NAMALWA (cell line): ENCODE measurements at regions not wholly inside any gene's neighbourhood (a gene's known extent, or its start where the extent isn't known, plus 50 kb on each side); places are given as distances from the start of the nearest gene placed in this dataset.
"Not testable (repeated sequence)": the region's sequence is repeated elsewhere in the genome, so short reads cannot be mapped to it uniquely, and the experiment has no call there.

Experiments
- DNase-seq: peaks from one replicate; pipeline ENCODE4 v3.0.0-alpha.2; 2015; ENCODE audit warnings: low spot score

DNA sequence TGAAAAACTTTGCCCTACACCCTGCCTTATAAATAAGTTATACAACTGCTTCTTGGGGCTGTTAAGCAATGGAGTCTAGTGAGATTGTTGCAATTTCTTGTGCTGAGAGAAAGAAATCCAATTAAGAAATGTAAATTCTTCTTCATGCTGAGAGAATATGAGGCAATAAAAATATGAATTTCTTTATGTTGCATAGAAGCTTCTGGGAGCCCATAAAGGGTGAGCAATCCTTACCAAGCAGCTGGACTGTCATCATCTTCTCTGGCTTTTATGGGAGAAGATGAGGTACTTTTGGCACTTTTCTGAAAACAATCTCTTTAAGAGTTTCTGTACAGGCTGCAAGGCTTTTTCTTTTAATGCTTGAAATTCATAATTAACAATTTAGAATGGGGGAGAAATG lies 204.3 kb downstream of the DMRTA1 start:
- no peak for DNase-seq

DNA sequence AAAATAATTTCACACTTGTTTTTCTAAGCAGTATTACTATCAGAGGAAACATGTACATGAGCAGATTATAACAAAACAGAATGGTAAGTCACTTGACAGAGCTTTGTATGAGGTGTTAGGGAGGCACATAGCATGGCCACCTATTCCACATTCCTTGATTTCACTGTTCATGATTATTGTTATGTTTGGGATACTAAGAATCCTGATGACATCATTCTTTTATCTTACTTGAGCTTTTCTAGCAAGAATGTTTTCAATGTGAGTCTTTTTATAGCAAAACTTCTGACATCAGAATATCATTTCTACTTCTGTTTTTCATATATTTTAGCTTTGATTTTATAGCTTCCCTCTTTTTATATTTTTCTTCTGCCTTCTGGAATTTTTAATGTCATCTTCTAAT lies 208.2 kb downstream of the DMRTA1 start:
- DNase-seq = no peak

DNA sequence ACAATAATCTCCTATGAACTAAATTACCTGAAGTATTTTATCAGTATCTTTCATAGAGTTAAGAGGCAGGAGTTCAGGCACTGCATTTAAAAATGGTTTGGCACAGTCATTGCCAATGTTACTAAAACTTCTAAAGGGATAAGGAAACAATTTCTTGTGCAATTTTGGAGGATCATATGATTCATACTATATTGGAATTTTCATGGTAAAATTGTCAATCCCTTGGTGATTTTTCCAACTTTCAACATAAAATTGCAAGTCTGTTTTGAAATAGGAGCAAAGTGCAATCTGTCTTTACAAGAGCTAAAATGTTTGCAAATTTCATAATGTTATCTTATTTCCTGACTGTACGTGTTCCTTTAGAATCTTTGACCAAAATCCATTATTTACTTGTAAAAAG lies 211.1 kb downstream of the DMRTA1 start:
- no peak for DNase-seq

DNA sequence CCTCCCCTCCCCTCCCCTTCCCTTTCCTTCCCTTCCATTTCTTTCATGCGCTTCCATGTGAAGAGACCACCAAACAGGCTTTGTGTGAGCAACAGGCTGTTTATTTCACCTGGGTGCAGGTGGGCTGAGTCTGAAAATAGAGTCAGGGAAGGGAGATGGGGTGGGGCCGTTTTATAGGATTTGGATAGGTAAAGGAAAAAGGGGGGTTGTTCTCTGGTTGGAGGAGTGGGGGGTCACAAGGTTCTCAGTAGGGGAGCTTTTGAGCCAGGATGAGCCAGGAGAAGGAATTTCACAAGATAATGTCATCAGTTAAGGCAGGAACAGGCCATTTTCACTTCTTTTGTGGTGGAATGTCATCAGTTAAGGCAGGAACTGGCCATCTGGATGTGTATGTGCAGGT lies 211.9 kb downstream of the DMRTA1 start:
- not testable (repeated sequence) for DNase-seq

DNA sequence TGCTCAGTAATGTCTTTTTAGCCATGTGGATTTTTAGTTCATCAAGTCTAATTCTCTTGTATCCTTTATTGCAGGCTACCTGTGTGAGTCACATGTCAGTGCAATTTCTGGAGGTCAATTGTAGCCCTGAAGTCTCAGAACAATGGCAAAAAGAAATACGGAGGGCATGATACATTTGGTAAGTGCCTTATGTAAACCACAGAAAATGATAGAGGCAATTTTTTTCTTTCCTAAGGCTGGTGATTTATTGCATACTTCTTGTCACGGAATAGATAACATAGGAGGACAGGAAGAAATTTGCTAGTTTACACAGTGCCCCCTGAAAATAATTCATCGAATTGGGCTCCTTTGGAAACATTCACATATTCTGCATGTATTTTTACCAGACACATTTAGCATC lies 235.9 kb downstream of the DMRTA1 start:
- DNase-seq = no peak

DNA sequence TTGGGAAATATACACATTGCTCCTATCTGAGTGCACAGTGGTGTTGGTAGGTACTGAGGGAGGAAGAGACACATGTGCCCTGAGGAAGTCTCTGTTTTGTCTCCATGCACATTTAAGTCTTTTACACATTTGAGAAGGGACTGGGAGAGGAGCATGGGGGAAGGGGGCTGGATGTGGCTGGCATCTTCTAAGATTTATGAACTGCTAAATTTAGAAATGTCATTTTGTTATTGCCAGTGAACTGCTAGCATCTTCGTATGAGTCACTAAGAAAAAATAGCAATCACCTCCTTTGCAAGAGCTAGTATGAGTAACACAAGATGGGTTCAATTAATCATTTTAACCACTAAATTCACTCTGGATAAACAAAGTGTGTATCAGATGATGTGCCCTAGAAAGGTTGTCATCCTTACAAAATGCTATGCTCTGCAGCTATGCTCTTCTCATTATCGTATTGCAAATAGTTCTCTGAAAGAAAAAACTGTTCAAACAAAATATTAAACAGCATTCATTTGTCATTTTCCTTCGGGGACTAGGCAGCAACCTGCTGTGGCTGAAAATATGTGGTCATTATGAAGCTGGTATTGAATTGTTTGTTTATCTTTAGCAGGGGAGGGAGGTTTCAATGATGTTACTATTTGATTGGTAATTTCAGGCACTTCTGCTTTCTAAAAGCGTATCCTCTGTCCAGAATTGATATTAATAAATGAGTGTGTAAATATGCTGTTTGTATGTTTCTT lies 236.5 kb downstream of the DMRTA1 start:
- DNase-seq = no peak

DNA sequence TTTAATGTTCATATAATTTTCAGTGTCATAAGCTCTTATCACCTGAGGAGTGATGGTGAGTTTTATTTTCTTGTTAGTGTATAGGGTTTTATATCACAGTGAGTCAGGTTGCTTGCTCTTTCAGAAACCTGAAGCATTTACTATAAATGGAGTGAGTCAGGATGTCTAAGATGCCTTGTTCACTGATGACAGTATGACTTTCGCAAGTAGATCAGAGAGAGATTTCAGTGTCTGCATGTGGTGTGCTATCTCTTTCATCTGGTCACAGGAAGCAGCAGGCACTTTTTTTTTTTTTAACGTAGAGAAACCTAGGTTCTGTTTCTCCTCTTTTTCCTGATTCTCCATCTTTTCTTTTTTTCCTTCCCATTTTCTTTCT lies 237.1 kb downstream of the DMRTA1 start:
- DNase-seq = no peak

DNA sequence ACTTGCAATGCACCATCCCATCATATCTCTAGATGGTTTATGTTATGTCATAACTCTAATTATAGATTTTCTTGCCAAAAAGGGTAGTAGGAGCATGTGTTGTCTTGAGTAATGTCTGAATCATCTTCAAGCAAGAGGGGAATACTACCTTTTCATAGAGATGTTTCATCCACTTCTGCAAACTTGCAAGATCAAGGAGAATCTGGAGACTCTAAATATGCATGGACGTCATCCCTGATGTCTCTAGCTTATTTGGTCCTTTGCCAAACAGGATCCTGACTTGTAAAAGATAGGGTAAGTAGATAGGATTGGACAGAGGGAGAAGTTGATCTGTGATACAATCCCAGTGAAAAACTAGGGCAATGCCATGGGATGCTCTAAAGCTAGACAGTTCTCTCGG lies 246.5 kb downstream of the DMRTA1 start:
- DNase-seq = no peak

DNA sequence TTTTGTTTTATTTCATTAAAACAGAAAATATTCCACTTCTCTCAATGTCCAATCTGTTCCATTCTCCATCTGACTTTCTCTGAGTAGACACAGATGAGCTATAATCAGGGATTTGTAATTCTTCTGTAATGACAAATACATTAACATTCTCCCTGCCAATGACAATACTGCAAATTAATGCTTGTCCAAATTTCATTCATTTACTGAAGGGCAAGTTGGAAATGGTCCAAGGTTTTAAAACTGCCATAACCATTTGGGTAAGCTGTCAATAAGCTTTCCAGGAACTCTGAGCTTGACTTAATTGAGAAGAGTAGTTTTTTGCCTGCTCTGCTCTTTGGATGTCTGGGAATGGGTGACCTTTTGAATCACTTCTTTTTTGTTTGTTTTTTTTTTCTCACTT lies 253.5 kb downstream of the DMRTA1 start:
- no peak for DNase-seq

DNA sequence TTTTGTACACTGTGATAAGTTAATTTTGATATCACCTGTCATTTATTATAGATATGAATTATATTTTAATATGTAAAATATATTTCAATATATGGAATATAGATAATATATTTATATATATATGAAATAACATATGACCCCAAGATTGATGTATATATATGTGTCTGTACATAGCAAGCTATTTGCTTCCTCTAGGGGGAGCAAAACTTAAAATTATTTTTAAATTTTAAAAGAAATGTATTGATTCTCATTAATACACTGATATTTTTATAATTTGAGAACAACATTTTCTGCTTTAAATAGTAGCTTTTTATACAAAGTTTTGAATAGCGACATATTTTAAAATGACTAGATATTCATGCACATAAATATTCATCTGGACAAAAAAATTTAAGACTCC lies 272.0 kb downstream of the DMRTA1 start:
- DNase-seq = no peak

DNA sequence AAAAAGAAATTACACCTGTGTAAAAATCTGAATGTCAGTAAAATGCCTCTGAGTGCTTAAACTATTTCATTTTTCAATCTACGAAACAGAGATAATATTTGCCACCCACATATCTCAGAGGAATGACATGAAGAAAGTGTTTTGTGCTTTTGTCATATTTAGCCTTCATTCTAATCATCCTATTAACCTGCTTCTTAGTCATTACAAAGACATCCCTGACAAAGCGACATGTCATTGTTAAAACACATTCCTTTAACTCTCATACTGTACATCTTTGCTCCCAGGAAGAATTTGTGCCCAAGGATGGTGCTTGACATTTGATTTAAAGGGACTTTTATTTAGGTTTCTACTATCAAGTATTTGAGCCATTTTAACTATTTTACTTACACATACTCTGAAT lies 275.9 kb downstream of the DMRTA1 start:
- no peak for DNase-seq

DNA sequence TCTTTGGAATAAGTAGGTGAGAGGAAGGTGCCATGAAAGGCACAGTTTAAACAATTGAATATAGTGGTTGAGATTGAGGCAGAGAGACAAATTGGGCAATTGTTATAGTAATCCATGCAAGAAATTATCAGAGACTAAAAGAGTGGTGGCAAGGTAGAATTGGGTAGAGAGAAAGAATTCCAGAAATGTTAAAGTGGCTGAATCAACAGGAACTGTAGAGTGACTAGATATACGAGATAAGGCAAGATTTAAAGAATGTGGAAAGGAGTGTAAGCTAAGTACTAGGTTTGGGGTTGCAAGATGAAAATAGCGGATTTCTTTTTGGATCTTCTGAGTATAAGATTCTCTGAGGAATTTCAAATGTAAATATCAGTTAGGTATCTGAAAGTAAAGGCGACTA lies 285.2 kb downstream of the DMRTA1 start:
- no peak for DNase-seq

DNA sequence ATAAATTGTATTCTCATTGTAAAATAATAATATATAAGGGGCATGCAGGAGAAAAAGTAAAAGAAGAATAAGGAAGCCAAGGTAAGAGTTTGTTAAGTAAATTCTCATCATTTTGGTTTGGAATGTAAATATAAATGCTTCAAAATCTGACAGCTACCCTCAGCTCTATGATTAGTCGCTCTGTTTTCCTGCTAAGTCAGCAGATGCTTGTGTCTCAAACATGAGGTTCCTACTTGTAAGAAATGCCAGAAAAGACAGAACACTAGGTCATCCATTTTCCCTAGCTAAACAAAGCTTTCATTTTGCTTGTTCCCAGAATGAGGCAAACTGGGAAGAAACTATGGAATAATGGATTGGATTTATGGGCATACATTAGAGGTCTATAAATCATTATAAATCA lies 293.1 kb downstream of the DMRTA1 start:
- no peak for DNase-seq

DNA sequence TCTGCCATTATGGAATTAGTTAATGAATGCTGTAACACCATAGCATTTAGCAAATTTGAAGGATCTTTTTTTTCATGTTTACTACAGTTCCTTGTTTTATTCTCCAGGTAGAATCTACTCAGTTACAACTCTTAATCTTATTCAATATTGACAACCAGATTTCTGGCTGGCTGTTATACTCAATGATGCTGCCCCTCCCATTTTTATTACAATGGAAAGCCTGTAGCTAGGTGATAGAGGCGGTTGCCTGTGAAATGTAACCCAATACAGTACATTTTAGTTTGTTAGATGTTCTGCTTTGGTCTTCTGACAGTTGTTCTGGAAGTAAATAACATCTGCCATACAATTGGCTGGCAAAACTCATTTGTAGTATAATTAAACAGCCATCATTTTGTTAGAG lies 294.2 kb downstream of the DMRTA1 start:
- DNase-seq = no peak

DNA sequence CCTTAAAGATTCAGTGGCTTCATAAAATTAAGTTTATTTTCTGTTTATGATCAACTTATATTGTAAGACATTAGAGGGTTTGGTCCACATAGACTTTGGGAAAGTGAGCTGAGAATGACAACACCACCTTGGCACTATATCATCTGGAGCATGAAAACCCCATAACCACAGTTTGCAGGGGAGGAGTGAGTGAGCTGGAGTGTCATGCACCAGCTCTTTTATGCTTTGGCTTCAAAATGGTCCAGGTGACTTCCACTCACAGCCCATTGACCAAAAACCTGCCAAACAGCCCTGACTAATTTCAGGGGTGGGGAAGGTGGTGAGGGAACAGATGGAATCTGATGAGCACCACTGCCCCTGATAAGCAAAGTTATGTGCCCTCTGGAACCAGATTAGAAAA lies 295.8 kb downstream of the DMRTA1 start:
- DNase-seq = no peak

DNA sequence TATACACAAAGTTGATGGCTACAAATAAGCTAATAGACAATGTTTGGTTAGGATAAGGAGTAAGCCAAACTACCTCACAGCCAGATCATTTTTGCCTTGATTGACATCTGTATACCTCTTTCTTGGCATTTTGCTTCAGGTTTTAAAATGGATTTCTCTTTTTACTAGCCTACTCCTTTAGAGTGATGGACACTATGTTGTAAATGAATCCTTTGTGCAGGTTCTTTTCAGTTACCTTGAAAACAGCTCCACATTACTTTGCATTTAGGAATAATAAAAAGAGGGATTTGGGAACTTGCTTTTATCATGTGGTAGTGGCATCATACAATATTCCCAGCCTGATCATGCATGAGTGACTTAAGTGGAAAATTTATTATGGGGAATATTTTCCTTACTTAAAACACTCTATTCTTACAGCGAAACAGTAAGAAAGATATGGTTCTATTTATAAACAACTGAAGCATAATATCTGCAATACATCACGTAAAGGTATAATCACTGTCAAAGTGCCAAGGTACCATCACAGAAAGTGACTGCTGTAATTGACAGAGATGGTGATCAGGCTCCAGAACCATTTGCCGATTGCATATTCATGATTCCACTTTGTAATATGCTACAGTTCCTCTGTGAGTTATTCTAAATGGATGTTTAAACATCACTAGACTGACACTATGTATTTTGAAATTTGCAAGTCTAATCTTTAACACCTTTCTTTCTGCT lies 327.0 kb downstream of the DMRTA1 start:
- no peak for DNase-seq

DNA sequence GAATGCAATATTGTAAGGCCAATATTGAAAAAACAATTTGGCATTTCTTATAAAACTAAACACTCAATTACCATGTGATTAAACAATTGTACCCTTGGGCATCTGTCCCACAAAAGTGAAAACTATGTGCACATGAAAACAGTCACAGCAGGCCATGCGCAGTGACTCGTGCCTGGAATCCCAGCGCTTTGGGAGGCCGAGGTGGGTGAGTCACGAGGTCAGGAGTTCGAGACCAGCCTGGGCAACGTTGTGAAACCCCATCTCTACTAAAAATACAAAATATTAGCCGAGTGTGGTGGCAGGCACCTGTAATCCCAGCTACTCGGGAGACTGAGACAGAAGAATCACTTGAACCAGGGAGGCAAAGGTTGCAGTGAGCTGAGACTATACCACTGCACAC lies 343.7 kb downstream of the DMRTA1 start:
- DNase-seq = no peak

DNA sequence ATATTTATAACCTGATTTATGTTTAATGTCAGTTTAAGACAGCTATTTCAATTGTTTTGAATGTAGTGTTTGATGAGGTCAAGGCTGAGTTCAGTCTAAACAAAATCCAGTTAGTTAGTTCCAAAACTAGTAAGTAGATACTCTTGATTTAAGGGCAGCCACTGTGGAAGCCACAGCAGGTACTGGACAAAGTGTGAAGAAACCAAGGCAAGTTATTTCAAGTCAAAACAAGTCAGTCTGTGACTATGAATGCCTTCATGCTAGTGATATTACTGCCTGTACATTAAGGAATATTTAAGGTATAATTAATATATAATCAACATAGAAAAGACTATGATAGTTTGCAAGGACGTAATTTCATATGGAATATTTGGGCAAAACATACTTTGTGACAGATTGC lies 362.3 kb downstream of the DMRTA1 start:
- DNase-seq = no peak

DNA sequence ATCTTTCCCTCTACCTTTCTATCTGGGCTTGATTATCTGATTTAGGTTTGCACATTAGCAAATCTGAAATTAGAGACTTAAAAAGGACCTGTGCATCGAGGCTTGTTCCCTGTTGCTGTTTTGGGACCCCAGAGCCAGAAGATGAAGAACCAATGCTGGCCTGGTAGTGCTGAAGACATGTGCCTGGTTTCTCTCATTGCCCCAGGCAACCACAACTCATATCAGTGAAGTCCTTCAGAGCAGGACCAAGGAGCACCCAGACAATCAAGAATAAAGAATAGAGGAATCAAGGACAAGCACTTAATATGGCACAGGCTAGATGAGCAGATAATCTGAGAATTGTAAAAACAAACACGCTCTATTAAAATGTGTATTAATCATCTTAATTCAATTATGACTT lies 362.7 kb downstream of the DMRTA1 start:
- DNase-seq = no peak

DNA sequence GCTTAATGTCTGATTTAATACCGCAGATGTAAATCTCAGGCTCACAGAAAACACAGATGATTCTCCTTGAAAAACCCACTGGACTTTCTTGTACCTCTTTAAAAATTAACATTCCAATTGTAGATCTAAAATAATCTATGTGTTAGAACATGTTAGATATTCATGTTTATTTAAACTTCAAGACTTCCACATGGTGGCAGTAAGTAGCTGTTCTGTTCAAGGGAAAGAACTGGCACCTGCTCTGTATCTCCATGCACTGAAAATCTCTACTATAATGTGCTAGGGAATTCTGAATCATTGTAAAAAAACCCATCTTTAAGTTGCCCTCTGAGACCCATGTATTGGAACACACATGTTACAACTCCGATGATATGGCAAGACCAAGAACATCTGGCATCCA lies 366.9 kb downstream of the DMRTA1 start:
- DNase-seq = peak; percentile 37

DNA sequence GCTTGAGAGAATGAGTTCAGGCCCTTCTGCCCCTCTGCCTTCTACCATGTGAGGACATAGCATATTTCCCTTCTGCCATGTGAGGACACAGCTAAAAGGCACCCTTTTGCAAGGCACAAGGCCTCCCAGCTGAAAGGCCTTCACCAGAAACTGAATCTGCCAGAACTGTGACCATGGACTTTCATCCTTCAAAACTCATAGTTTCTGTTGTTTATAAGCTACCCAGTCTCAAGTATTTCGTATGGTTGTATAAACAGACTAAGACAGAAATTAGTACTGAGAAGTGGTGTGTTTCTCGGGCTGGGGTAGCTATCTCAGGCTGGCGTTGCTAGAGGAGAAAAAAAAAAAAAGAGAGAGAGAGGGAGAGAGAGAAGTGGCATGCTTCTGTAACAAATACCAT lies 368.6 kb downstream of the DMRTA1 start:
- no peak for DNase-seq

DNA sequence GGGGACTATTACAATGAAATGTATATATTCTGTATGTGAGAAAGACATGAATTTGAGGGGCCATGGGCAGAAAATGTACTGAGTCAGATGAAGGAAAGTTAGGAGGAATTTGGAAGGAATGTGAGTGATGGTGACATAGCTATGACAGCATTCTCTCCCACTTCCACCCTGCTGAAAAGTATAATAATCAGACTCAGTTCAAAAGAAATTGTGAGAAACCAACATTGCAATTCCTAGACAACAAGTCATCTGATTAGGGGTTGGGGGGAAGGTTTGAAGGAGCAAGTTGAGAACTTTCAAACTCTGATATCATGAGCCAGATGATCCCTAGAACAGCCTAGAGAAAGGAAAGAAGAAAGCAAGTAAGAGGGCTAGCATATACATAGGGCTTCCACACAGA lies 370.6 kb downstream of the DMRTA1 start:
- no peak for DNase-seq

DNA sequence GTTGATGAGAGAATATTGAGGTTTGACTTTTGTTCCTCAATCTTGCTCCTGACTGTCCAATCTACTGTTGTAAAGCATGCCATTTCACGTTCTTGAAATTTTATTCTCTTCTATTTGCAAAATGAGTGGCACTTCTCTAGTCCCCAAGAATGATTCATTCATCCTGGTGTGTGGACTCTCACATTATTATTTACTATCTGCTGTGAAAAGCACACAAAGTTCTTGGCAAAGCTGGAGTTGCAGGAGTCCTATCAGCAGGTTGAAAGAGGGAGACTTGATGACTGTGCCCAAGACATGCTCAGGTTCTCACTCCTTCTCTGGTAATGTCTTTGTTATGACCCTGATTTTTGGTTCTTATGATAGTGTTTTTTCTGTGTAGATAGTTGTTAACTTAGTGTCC lies 382.6 kb downstream of the DMRTA1 start:
- no peak for DNase-seq

DNA sequence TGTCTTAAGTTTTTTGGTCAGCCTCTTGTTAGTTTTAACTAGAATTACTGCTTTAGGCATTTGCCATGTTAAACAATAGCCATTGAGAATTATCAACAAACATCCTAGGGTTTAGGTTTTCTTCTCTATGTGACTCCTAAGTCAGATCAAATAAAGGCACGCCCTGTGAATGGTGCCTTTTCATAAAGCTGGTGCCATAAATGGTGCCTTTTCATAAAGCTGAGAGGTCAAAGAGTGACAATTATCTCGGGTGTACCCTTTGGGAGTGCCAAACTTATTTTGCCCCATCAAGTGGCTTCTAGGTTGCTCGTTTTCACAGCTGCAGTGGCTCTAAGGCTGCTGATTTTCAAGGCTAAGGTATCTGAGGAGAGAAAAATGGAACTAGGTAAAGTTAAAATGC lies 391.6 kb downstream of the DMRTA1 start:
- DNase-seq = no peak
